ENCODE measurements at regions not wholly inside any gene's neighbourhood (a gene's known extent, or its start where the extent isn't known, plus 50 kb on each side); places are given as distances from the start of the nearest gene placed in this dataset.

DNA sequence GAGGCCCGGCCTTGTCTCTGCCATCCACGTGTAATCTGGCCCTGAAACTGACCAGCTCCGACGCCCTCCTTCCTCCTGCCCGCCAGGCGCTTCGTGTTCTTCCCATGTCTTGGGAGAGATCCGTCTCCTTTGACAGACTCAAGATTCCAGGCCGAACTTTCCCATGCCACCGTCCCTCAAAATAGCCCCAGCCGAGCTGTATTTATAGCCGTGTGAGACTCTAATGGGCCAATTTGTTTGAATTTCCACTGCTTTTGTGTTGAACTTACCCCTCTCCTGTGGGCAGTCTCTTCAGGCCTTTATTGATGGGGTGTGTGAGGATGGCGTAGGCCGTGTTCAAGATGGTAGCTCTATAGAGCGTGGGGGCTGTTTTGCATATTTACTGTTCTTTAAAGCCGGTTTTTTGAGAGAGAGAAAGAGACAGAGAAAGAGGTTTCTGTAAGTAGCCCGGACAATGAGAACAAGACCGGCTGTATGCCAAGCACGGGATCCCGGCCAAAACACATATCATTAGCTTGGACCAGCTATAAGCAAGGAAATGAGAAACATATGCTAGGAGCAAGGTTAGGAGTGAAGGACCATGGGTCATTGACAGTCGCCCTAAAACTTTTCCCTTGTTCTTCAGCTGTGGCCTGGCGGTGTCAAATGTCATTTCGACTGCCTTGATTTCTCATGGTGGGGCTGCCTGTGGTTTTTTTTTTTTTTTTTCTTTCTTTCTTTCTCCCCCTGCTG is 124.5 kb upstream of the ZFHX3 start:
- no peak for TF ChIP-seq POLR2AphosphoS5 (IDR thresholded peaks at IDR 0.05)
- TF ChIP-seq, protein P1, sequence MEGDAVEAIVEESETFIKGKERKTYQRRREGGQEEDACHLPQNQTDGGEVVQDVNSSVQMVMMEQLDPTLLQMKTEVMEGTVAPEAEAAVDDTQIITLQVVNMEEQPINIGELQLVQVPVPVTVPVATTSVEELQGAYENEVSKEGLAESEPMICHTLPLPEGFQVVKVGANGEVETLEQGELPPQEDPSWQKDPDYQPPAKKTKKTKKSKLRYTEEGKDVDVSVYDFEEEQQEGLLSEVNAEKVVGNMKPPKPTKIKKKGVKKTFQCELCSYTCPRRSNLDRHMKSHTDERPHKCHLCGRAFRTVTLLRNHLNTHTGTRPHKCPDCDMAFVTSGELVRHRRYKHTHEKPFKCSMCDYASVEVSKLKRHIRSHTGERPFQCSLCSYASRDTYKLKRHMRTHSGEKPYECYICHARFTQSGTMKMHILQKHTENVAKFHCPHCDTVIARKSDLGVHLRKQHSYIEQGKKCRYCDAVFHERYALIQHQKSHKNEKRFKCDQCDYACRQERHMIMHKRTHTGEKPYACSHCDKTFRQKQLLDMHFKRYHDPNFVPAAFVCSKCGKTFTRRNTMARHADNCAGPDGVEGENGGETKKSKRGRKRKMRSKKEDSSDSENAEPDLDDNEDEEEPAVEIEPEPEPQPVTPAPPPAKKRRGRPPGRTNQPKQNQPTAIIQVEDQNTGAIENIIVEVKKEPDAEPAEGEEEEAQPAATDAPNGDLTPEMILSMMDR (IDR thresholded peaks at IDR 0.05): peak in 1 of 3 experiments; percentile 23
